HTR-8/SVneo (cell line): ENCODE measurements at regions not wholly inside any gene's neighbourhood (a gene's known extent, or its start where the extent isn't known, plus 50 kb on each side); places are given as distances from the start of the nearest gene placed in this dataset.
A peak's percentile ranks its signal among the peaks of the same experiment; 100 is the strongest.

ENCODE experiments used
- DNase-seq: peaks from one replicate; pipeline ENCODE4 v3.0.0; 2011; ENCODE audit warnings: low spot score, mixed read lengths; ENCODE audit not compliant: insufficient read length
- FAIRE-seq: peaks from 2 replicates; lab custom pipeline; 2011; peaks lifted over from hg19 to GRCh38; lab: Jason Lieb, UNC

DNA sequence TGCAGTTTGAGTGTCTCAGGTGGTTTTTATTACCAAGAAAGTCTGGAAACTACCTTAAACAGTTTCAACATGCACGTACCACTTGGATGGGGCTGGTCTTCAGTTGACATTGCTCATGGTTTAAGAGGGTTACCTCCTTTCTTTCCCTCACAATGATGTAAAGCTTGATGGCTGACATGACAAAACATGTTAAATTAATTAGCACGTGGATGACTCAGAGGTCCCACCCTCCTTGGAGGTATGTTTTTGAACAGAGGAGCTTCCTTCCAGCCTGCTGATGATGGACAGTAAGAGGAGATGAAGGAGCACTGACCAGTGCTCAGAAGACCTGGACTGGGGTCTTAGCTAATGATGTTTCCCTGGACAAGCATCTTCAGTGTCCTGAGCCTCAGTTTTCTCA is 322.3 kb upstream of the PODXL start:
- DNase-seq, result no peak
- FAIRE-seq, result no peak

GRCh38 chr7:131873581-131873980 is 317.2 kb upstream of the PODXL start:
- FAIRE-seq (no peak), DNase-seq (no peak)

DNA sequence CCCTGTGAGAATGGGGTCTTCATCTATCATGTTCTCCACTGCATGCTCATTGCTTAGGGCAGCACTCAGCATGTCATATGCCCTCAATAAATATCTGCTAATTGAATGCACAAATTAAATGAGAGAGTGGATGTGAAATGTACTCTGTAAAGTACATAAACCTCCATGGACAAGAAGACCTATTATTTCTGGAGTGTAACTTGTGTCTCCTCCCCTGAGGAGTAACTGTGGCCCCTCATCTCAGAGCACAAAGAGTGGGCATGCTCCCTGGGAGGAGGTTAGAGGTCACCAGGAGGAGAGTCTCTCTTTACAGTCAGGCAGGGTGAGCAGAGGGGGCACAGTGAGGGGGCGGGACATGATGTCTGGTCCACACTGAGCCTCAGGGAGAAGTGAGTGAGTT is 313.6 kb upstream of the PODXL start:
- FAIRE-seq, result no peak
- DNase-seq, result no peak

DNA sequence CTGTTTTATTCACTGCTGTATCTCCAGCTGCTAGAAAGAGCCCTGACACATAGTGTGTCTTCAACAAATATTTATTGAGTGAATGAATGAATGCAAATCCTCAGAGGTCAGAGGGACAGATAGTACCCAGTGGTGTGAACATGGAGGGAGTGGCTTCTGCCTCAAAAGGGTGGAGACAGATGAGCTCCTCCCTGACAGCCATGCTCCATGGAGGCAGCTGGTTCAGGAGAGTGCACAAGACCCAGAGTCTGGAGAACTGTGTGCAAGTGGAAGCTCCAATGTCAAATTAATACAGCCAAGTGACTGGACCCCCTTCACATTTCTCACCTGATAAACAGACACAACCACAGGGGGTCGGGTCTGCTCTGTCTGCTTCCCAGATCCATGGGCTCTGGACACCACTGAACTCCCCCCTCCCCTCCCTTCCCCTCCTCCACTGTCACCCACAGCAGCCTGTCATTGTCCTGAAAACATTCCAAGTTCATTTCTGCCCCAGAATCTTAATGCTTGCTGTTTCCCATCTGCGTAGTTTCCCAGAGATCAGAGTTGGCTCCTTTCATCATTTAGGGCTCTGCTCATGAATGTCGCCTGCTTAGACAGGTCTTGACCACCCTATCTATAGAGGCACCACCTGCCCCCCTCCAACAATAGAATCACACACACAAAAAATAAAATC is 312.9 kb upstream of the PODXL start:
- FAIRE-seq (no peak), DNase-seq (no peak)

- FAIRE-seq (no peak), DNase-seq (no peak)
Measured at GRCh38 chr7:131867461-131867860, 311.0 kb upstream of the PODXL start.

DNA sequence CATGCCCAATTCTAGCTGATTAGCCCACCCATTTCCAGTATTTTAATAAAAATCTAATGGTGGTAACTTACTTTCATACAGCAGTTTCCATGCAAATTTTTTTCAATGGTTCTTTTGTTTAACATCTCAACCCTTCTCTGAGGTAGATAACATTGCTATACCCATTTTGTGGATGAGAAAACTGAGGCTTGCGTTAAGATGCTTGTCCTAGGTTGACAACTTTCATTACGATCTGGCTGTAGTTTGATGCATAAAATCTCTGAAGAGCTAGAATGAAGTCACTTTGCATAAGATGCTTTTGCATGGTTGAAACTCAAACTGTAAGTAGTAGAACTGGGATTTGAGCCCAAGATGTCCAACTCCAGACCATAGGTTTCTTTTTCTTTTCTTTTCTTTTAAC is 309.5 kb upstream of the PODXL start:
- DNase-seq (no peak), FAIRE-seq (no peak)

DNA sequence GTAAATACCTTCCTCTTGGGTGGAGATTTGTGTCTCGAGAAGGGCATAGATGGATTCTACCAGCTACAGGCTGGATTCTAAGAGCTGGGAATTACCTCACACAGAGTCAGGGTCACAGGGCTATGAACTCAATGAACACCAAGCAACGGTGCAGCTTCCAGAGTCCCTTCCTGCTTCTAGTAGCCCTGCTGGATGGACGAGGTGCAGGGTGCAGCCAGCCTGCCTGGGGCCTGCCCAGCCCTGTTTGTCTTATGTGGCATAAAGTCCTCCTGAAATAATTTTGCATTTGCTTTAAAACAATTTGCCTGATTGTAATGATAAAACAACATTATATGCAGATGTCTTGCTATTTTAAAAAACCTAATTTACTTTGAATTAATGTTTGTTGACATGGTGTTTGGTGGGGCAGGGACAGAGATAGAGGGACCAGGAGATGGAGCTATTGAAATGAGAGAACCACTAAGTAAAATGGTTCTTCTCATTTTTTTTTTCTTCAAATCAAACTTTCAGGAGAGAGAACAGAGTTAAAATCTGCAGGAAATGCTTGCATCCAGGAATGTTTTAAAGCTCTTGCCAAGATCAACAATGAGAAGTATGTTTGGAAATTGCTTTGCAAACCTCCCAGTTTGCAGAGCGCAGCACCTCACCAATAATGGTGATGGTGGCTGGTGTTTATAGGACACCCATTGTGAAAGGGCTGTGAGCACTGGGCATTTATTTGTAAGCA is 305.4 kb upstream of the PODXL start:
- DNase-seq (no peak), FAIRE-seq (no peak)

- DNase-seq (peak; percentile 74), FAIRE-seq (peak; percentile 72)
Measured at GRCh38 chr7:131859147-131859821, 302.9 kb upstream of the PODXL start.

GRCh38 chr7:131858611-131859010 is 302.2 kb upstream of the PODXL start:
- DNase-seq, result no peak
- FAIRE-seq, result no peak

DNA sequence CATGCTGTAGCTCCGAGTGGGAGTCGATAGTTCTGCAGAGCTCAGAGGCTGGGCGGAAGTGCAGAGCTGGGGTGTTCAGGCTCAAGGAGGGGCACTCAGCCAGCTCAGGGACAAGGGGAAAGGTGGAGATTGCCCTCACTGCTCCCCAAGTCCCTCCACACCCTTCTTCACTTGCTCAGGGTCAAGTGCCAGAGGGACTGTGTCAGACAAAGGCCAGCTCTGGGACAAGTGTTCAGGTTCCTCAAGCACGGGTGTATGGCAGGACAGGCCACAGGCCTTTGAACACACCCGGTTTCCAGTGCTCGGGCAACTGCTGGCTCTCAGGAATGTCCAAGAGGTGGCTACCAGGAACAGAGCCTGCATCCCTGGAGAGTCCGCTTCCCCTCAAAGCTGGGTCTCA is 293.0 kb upstream of the PODXL start:
- FAIRE-seq, result no peak
- no peak for DNase-seq

DNA sequence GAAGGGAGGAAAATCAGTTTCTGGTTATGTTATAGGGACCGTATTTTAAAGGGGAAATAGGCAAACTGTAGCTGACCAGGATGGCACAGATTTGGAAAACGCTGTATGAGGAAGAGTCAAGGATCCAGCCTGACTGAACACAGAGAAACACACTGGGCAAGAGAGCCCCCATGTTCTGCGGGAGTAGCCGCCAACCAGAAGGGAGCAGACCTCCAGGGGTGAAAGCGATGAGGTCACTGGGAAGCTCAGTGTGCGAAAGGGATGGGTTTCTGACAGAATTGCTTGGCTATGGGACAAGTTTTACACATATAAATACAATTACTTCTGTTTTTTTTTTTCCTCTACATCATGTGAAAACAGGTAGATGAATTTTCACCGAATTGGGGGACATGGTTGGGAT is 291.6 kb upstream of the PODXL start:
- no peak for DNase-seq
- FAIRE-seq, result no peak

DNA sequence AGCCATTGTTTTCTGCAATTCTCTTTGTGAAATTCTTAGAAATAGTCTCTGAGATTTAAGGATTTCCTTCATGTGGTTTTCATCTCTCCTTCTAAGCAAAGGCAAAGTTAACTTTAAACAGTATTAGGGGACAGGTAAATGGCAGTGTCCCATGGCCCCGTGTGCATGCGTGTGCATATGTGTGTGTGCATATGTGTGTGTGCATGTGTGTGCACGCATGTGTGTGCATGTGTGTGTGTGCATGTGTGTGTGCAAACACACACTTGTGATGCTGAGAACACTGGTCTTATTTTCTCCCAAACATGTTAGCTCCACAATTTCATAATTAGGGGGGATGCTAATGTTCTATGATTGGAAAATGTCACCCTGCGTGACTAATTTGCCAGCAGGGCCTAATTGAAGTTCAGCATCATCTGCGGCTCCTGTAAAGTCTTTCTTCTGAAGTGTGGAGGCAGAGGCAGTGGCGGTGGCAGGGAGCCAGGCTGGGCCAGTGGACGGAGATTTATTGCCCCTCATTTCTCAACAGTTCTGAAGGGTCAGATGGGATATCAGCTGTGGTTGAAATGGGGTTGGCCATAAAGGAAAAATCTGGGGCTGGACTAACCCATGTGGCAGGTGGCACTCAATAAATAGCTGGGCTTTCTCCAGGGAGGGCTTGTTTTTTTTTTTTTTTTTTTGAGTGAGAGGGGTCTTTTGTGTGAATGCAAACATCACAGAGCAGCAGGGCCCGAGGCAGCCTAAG is 289.3 kb upstream of the PODXL start:
- DNase-seq (no peak), FAIRE-seq (no peak)

GRCh38 chr7:131844369-131844768 is 287.9 kb upstream of the PODXL start:
- no peak for DNase-seq
- FAIRE-seq, result no peak

DNA sequence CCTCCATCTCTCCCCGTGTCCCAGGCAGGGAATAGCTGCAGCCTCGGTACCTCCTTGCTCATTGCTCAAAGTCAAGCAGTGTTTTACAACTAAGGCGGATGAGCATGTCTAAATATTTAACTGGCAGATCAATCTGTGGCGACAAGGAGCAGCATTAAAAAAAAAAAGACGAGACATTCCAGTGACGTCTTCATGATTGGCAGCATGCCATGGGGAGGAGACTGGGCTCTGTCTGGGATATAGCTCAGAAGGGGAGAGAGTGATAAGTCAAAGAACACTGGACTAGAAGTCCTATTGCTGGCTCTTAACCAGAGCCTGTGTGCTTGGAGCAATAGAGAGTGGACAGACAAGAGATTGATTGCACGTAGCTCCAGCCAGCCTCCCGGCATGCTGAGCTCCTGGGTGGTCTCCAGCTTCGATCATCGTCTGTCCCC is 287.5 kb upstream of the PODXL start:
- FAIRE-seq (no peak), DNase-seq (no peak)

DNA sequence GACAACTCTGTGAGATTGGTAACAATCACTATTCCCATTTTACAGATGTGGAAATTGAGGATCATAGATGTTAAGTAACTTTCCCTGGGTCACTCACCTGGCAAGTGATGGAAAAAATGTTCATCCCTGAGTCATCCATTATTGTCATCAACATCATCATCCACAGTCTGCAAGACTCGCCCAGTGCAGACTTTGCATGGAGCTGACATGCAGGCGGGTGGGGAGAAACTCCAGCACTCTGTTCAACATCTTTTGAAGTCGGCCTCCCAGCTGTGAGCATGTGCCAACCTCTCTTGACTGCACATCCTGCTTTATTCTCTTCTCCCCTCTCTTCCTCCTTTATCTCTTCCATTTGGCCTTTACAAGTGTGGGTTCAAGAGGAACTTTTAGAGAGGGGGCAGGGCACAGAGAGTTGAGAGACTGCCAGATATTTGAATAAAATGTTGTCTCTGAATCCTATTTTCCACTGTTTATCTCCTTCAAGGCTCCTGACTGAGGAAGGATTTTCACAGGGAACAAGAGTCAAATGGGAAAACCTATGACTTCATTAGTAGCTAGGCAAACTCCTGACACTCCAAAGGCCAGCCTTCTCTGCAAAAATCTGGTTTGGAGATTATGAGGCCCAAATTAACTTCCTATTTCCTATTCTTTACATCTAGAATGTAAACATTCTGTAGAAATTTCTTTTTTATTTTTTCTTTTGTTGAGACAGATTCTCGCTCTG is 283.7 kb upstream of the PODXL start:
- no peak for DNase-seq
- FAIRE-seq, result no peak

GRCh38 chr7:131836733-131837132 is 280.3 kb upstream of the PODXL start:
- no peak for DNase-seq
- no peak for FAIRE-seq

DNA sequence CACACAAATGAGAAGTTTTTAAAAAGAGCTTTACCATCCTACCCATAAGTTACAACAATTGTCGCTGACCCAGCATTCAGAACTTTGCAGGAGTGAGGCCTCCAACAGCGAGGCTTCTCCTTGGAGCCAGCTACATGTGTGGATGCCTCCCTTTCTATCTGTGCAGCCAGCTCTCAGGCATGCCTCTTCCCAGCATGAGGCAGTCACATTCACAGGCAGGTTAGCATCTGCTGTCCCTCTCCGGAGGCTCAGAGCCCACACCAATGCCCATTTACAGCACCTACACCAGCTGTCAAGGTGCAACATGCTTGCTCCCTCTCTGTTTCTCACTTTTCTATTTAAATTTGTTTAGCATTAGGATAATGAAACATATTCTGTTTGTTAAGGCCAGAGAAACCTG is 278.7 kb upstream of the PODXL start:
- DNase-seq, result no peak
- no peak for FAIRE-seq

GRCh38 chr7:131830681-131831080 is 274.3 kb upstream of the PODXL start:
- FAIRE-seq, result no peak
- DNase-seq, result no peak

DNA sequence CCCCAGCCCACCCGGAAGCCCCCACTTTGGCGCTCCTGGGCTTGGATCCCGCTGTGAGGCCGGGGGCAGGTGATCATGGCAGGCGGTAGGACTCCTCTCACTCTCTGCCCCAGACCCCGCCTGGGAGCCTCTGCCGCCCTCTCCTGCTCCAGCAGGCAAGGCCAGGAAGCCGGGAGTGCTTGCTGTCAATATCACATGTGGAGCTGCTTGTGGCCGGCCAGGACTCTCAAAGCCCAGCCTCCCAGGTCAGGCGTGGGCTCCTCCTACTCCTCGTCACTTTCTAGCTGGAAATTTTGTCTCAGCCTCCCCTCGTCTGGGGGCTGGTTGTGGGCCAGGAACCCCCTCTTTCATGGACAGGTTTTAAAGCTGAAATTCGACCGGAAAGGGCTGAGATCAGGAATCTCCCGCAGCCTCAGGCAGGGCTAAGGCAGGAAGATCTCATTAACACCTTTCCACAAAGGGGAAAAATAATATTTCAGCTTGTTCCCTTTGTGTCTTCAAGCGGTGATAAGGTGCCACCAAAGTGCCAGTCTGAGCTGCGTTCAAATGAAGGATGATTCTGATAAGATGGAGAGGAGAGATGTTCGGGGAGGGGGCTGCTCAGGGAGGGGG is 273.6 kb upstream of the PODXL start:
- FAIRE-seq (no peak), DNase-seq (no peak)

- DNase-seq, result no peak
- no peak for FAIRE-seq
Measured at GRCh38 chr7:131827421-131827820, 271.0 kb upstream of the PODXL start.
